ENCODE measurements at regions not wholly inside any gene's neighbourhood (a gene's known extent, or its start where the extent isn't known, plus 50 kb on each side); places are given as distances from the start of the nearest gene placed in this dataset.

GRCh38 chr2:142585785-142586184 lies 291.7 kb upstream of the KYNU start:
- H3K4me3 ChIP-seq (replicated peaks in 1 of 3; ENCODE audit: low read depth in 2 of 3, low read length in 3 of 3), result no peak overlapping the region
- H3K27me3 ChIP-seq (ENCODE audit: control insufficient read depth in 2 of 2, insufficient read depth in 2 of 2, low read length in 2 of 2), result no peaks in the 10 kb centered on the region
- peak overlapping the region in 1 of 7 donors; percentile 26 for H3K27ac Mint-ChIP-seq
- no peaks in the 10 kb centered on the region for H3K9me3 ChIP-seq (replicated peaks in 1 of 2; ENCODE audit: control insufficient read depth in 1 of 2, insufficient read depth in 1 of 2, low read length in 2 of 2)
- no peak overlapping the region for H3K4me3 Mint-ChIP-seq
- intact Hi-C loops (cut with micrococcal nuclease), result no loop called here
- H3K9me3 Mint-ChIP-seq, result peaks cover 0 to 4% (median 0%) of the 10 kb centered on the region in 7 donors
- peaks cover 0 to 5% (median 0%) of the 10 kb centered on the region in 3 donors for H3K27me3 Mint-ChIP-seq (ENCODE audit: low read depth in 3 of 3)
- H3K36me3 ChIP-seq (replicated peaks in 1 of 2; ENCODE audit: control insufficient read depth in 1 of 2, insufficient read depth in 2 of 2, low read length in 2 of 2), result no peaks in the 10 kb centered on the region
- H3K4me1 ChIP-seq (ENCODE audit: control insufficient read depth in 1 of 2, insufficient read depth in 2 of 2, low read length in 2 of 2), result no peaks in the 10 kb centered on the region
- H4K20me1 ChIP-seq (ENCODE audit: insufficient read depth, low read length), result no peaks in the 10 kb centered on the region
- 100% methylated on average over 1 of the region's 2 CpGs for WGBS (ENCODE audit: insufficient coverage)
- H3K79me2 ChIP-seq (ENCODE audit: insufficient read depth, low read length), result no peaks in the 10 kb centered on the region
- peaks cover 4% of the 10 kb centered on the region for H3K4me1 Mint-ChIP-seq
- H3K4me2 ChIP-seq (replicated peaks; ENCODE audit: extremely low read depth, low read length, poor library complexity, severe bottlenecking), result no peak overlapping the region
- H3K27ac ChIP-seq (ENCODE audit: low read depth in 1 of 2, low read length in 2 of 2), result no peak overlapping the region
- TF ChIP-seq CTCF (IDR thresholded peaks at IDR 0.05), result no peak
- no peak overlapping the region for H2AFZ ChIP-seq (ENCODE audit: insufficient read depth, low read depth, low read length, poor library complexity, severe bottlenecking)
- H3K36me3 Mint-ChIP-seq, result no peaks in the 10 kb centered on the region
- H3K9ac ChIP-seq (ENCODE audit: insufficient read depth, low read length, poor library complexity, severe bottlenecking), result no peak overlapping the region
- no peak for DNase-seq

GRCh38 chr2:142582317-142582716 lies 295.1 kb upstream of the KYNU start:
- H4K20me1 ChIP-seq (ENCODE audit: insufficient read depth, low read length), result no peaks in the 10 kb centered on the region
- Mint-ChIP-seq H3K36me3 (no peaks in the 10 kb centered on the region), H3K4me3 (no peak overlapping the region), H3K27me3 (ENCODE audit: low read depth in 3 of 3) (peaks cover 0 to 5% (median 0%) of the 10 kb centered on the region in 3 donors), H3K4me1 (peaks cover 4% of the 10 kb centered on the region), H3K27ac (no peak overlapping the region), H3K9me3 (peaks cover 0 to 2% (median 0%) of the 10 kb centered on the region in 7 donors)
- no peak overlapping the region for H3K27ac ChIP-seq (ENCODE audit: low read depth in 1 of 2, low read length in 2 of 2)
- no peak overlapping the region for H2AFZ ChIP-seq (ENCODE audit: insufficient read depth, low read depth, low read length, poor library complexity, severe bottlenecking)
- no peaks in the 10 kb centered on the region for H3K36me3 ChIP-seq (replicated peaks in 1 of 2; ENCODE audit: control insufficient read depth in 1 of 2, insufficient read depth in 2 of 2, low read length in 2 of 2)
- intact Hi-C loops (cut with micrococcal nuclease), result no loop called here
- H3K27me3 ChIP-seq (ENCODE audit: control insufficient read depth in 2 of 2, insufficient read depth in 2 of 2, low read length in 2 of 2), result no peaks in the 10 kb centered on the region
- no peaks in the 10 kb centered on the region for H3K9me3 ChIP-seq (replicated peaks in 1 of 2; ENCODE audit: control insufficient read depth in 1 of 2, insufficient read depth in 1 of 2, low read length in 2 of 2)
- H3K4me1 ChIP-seq (ENCODE audit: control insufficient read depth in 1 of 2, insufficient read depth in 2 of 2, low read length in 2 of 2), result no peaks in the 10 kb centered on the region
- no peak overlapping the region for H3K4me2 ChIP-seq (replicated peaks; ENCODE audit: extremely low read depth, low read length, poor library complexity, severe bottlenecking)
- H3K4me3 ChIP-seq (replicated peaks in 1 of 3; ENCODE audit: low read depth in 2 of 3, low read length in 3 of 3), result no peak overlapping the region
- TF ChIP-seq CTCF (IDR thresholded peaks at IDR 0.05), result no peak
- no peak overlapping the region for H3K9ac ChIP-seq (ENCODE audit: insufficient read depth, low read length, poor library complexity, severe bottlenecking)
- H3K79me2 ChIP-seq (ENCODE audit: insufficient read depth, low read length), result no peaks in the 10 kb centered on the region
- 100% methylated on average over 1 of the region's 2 CpGs for WGBS (ENCODE audit: insufficient coverage)
- DNase-seq, result no peak
